ENCODE measurements at regions not wholly inside any gene's neighbourhood (a gene's known extent, or its start where the extent isn't known, plus 50 kb on each side); places are given as distances from the start of the nearest gene placed in this dataset.

DNA sequence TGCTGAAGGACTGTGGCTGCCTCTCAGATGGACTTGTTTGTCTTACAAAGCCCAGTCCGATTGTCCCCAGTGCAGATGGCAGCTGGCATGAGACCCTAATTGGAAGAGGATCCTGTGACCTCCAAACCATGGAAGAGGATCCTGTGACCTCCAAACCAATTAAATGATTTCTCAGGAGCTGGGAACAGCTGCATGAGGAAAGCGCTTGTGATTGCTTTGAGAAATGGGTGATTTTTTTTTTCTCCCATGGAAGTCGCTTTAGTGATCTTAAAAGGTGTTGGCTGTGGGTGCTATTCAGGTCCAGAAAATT, 68.4 kb upstream of the LARS2 start:
- no peaks in the 10 kb centered on the region for H3K9me3 Mint-ChIP-seq
- no peaks in the 10 kb centered on the region for H3K36me3 Mint-ChIP-seq
- no peak overlapping the region for H3K27ac Mint-ChIP-seq
- DNase-seq (ENCODE audit: low spot score in 2 of 2) (no peak), ATAC-seq (no peak)
- H3K4me3 Mint-ChIP-seq = no peak overlapping the region
- H3K4me1 Mint-ChIP-seq = no peaks in the 10 kb centered on the region

DNA sequence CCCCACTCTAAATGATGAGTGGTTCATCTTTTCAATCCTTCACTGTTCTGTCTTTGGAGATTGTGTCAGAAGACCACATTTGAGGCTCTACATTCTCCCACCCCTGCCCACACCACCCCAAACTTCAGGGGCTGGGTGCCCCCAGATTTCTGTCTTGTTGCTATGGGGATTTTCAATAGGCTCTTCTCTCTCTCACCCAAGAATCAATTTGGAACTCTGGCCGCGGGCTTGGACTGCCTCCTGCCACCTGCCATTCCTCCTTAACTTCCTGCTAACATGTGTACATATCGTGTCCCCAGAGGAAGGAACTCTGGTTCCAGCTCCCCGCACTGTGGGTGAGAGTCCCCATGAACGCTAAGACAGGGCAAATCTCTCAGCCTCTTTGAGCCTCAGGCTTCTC, 67.4 kb upstream of the LARS2 start:
- H3K4me3 Mint-ChIP-seq = no peak overlapping the region
- no peak for ATAC-seq
- no peaks in the 10 kb centered on the region for H3K9me3 Mint-ChIP-seq
- DNase-seq (ENCODE audit: low spot score in 2 of 2) = no peak
- no peaks in the 10 kb centered on the region for H3K4me1 Mint-ChIP-seq
- no peak overlapping the region for H3K27ac Mint-ChIP-seq
- no peaks in the 10 kb centered on the region for H3K36me3 Mint-ChIP-seq

DNA sequence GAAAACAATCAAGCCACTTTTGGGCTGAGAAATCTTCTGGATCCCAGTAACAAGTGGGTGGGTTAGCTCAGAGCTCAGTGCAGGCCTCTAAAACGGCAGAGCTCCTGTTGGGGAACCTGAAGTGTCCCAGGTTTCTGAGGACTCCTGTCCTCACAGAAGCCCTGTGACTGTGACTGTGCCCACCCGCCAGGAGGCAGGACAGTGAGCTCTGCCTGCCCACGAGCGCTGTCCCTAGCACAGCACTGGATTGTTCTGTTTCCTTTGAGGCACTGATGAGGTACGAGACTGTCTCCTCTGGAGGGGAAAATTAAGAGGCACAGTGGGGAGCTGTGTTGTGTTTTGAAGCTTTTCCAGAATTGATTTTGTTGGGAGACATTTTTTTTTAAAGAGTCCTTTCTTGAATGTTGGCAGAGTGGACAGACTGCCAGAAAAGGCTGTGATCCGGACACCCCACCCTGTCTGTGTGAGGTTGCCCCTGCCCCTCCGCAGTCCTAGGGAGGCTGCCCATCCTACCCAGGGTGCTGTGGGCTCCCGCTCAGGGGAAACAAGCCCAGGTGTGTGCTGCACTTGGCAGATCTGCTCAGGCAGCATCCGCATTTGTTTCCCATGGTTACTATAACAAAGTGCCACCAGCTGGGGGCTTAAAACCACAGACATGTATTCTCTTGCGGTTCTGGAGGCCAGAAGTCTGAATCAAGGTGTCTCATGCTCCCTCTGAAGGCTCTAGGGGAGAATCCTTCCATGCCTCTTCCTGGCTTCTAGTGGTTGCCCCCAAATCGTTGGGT, 66.6 kb upstream of the LARS2 start:
- DNase-seq (ENCODE audit: low spot score in 2 of 2) = no peak
- Mint-ChIP-seq H3K9me3 (no peaks in the 10 kb centered on the region), H3K4me1 (no peaks in the 10 kb centered on the region), H3K27ac (no peak overlapping the region), H3K36me3 (no peaks in the 10 kb centered on the region), H3K4me3 (no peak overlapping the region)
- ATAC-seq = no peak

DNA sequence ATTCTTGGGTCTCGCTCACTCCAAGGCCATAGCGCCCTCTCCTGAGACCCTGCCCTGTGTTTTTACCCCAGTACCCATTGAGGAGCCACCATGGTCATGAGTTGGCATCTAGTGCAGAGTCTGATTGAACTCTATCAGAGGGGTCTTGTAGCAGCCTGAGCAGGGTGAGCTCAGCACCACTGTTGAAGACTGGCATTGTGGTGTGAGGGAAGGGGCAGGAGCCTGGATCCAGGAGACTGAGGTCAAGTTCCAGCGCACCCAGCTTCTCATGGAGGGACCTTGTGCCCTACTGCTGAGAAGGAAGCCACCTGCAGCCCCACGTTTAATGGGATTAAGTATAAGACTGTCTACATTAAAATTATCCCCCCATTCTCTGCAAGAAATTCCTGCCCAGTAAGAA, 65.8 kb upstream of the LARS2 start:
- ATAC-seq (no peak), DNase-seq (ENCODE audit: low spot score in 2 of 2) (no peak)
- no peaks in the 10 kb centered on the region for H3K36me3 Mint-ChIP-seq
- no peak overlapping the region for H3K27ac Mint-ChIP-seq
- H3K4me3 Mint-ChIP-seq = no peak overlapping the region
- H3K9me3 Mint-ChIP-seq = no peaks in the 10 kb centered on the region
- H3K4me1 Mint-ChIP-seq = no peaks in the 10 kb centered on the region

DNA sequence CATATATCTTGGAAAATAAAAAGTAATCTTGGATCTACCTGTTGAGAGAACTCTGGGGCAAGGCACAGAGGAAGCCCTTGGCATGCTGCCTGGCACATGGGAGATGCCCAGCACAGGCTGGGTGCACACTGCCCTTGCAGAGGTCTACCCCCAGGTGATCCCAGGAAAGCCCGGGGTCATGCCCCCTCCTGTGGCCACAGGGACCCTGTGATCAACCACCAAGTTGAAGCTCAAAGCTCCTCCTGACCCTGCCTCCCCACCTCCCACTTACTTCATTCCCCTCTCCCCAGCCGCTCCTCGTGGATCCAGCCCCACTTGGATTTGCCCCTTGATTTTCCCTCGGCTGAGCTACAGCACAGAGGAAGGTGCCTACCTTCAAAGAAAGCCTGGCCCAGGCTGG, 62.7 kb upstream of the LARS2 start:
- no peaks in the 10 kb centered on the region for H3K36me3 Mint-ChIP-seq
- no peak for DNase-seq (ENCODE audit: low spot score in 2 of 2)
- no peak overlapping the region for H3K27ac Mint-ChIP-seq
- ATAC-seq = no peak
- H3K4me3 Mint-ChIP-seq = no peak overlapping the region
- H3K9me3 Mint-ChIP-seq = no peaks in the 10 kb centered on the region
- H3K4me1 Mint-ChIP-seq = peaks cover 9% of the 10 kb centered on the region

DNA sequence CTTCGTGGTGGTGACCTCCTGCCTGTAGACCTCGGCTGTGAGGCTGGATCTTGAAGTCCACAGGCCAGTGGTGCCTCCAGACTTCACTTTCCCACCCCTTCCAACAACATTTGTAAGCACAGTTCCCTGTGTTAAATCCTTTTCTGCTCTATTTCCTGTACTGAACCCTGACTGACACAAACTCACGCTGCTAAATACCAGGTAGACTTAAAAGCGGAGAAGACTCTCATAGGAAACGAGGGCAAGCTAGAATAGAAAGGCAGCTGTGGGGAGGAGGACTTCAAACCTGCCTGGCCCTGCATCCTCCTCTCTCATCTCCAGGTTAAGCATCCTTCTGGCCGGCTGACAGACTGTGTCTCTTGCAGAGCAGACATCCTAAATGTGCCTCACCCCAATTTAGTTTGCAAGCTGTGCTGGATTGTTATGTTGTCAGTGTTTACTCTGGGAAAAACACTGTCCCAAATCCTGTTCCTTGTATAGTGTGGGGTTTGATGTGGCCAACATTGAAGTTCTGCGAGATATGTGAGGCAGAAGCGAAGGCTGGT, 58.5 kb upstream of the LARS2 start:
- H3K36me3 Mint-ChIP-seq = no peaks in the 10 kb centered on the region

DNA sequence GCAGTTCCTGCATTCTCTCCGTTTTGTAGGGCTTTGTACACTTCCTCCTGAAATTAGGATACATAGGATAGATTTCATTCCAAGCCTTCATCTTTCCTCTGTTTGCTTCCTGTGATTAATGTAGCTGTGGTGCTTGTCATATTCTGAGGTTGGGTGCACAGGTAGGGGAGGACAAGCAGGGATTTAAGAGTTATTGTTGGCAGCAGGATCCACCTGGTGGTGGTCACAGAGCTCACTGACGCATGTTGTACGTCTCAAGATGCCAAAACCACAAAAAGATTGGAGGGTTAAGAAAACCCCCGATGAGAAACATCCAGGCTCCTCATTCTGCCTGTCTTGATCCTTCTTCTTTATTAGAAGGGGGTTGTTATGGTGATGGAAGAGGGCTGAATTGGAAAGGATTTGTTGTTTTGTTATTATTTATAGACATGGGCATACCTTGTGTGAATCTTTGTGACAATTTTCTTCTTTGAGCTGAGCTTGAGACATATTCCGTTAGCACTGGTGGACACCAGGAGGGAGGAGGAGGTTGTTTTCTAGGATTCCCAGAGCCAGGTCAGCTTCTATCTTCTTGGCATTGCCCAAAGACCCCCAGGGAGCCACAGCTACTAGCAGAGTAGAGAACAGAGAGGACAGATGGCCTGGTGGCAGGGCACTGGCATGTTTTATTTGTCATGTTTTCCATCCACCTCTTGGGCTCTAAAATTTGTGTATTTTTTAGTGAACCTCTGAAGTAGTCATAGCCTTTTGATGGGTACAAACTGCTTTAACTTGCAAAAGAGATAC, 57.7 kb upstream of the LARS2 start:
- H3K27ac Mint-ChIP-seq = no peak overlapping the region
- no peak for ATAC-seq
- no peaks in the 10 kb centered on the region for H3K36me3 Mint-ChIP-seq
- H3K9me3 Mint-ChIP-seq = no peaks in the 10 kb centered on the region
- no peak for DNase-seq (ENCODE audit: low spot score in 2 of 2)
- peaks cover 9% of the 10 kb centered on the region for H3K4me1 Mint-ChIP-seq
- H3K4me3 Mint-ChIP-seq = no peak overlapping the region

More for the DNA sequence above, 58.5 kb upstream of the LARS2 start:
- Mint-ChIP-seq H3K4me1 (peaks cover 9% of the 10 kb centered on the region), H3K27ac (no peak overlapping the region), H3K9me3 (no peaks in the 10 kb centered on the region), H3K4me3 (no peak overlapping the region)
- DNase-seq (ENCODE audit: low spot score in 2 of 2) = no peak
- ATAC-seq = peak; percentile 16

DNA sequence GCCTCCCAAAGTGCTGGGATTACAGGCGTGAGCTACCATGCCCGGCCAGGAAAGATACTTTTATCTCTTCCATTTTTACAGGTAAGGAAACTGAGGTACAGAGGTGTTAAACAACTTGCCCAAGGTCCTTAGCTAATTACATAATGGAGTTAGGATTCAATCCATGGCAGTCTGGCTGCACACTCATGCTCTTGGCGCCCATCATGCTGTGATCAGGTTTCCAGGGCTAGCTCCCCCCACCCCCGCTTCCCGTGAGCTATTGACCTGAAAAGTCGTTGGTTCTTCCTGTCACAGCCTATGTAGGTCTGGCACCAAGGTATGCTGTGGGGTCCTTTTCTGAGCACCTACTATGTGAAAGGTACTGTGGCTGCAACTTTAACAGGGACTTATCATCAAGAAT, 55.9 kb upstream of the LARS2 start:
- Mint-ChIP-seq H3K9me3 (no peaks in the 10 kb centered on the region), H3K4me3 (no peak overlapping the region), H3K4me1 (peaks cover 9% of the 10 kb centered on the region), H3K27ac (no peak overlapping the region), H3K36me3 (no peaks in the 10 kb centered on the region)
- ATAC-seq = no peak
- no peak for DNase-seq (ENCODE audit: low spot score in 2 of 2)

DNA sequence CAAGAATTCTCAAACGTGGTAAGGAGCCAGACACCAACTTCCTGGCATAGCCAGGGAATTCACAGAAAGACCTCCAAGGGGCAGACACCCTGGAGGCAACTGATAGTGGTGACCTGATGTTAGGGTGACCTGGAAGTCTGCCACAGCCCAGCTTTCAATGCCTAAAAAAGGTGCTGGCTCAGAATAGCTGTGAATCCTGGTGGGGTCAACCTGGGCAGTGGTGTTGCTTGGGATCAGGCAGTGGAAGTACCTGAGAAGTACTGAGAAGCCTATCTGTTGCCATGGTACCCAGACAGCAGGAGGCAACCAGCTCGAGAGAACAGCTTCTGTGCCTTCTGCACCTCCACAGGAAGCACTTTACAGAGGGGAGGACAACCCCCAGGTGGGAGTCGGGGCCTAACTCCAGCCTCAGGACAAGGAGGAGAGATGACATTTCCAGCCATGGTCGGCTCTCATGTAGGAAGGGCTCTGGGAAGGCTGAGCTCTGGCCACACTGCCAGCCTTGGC, 55.4 kb upstream of the LARS2 start:
- Mint-ChIP-seq H3K4me3 (no peak overlapping the region), H3K9me3 (no peaks in the 10 kb centered on the region), H3K27ac (no peak overlapping the region), H3K36me3 (no peaks in the 10 kb centered on the region), H3K4me1 (peaks cover 9% of the 10 kb centered on the region)
- ATAC-seq = no peak
- no peak for DNase-seq (ENCODE audit: low spot score in 2 of 2)

DNA sequence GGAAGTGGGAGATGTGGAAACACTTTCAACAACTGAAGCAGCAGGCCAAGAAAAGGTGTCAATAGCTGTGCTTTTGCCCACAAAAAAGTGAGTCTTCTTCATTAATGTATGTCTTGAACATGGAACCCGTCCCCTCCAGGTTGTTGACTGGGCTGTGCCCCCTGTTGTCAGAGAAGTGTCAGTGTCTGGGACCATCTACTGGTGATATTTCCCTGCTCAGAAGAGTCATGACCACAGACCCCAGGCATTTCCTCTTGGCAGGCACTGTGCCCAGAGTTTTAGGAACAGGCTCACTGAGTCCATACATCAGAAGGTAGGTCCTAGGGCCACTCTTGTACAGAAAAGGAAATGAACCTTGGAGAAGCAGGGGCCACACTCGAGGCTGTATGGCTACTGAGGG, 54.8 kb upstream of the LARS2 start:
- Mint-ChIP-seq H3K36me3 (peaks cover 2% of the 10 kb centered on the region), H3K9me3 (no peaks in the 10 kb centered on the region), H3K27ac (no peak overlapping the region), H3K4me3 (no peak overlapping the region), H3K4me1 (peaks cover 9% of the 10 kb centered on the region)
- DNase-seq (ENCODE audit: low spot score in 2 of 2) (no peak), ATAC-seq (no peak)

DNA sequence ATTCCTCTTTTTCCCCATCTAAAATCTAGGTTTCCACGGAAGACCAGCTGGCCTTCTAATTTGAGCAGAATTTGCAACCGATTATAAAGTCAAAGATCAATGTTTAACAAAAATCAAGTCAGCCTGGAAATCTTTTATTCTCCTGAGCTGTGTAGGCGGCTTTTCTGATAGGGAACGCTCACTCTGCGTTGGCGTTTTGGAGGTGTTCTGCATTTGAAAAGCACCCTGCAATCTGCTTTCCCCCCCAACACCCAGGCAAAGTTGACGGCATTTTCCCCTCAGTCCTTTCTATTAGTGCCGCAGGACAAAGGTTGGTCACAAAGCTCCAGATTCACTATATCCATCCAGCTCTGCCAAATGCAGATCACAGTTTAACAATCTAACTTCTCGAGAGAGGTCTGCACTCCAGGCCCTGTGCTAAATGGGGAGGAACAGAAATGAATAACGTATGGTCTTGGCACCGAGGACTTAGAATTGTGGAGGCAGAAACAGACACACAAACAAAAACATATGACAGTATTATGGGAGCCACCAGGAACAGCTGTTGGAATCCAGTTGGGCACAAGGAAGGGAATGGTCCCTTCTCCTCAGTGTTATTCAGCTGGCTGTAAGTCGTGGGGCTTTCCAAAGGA, 50.4 kb upstream of the LARS2 start:
- Mint-ChIP-seq H3K36me3 (peaks cover 6% of the 10 kb centered on the region), H3K9me3 (no peaks in the 10 kb centered on the region), H3K4me3 (no peak overlapping the region), H3K4me1 (no peaks in the 10 kb centered on the region), H3K27ac (no peak overlapping the region)
- no peak for ATAC-seq
- DNase-seq (ENCODE audit: low spot score in 2 of 2) = no peak

All from stimulated activated effector memory CD8-positive, alpha-beta T cell treated with anti-CD3 and anti-CD28 coated beads, Interleukin-12 subunit alpha, Interleukin-12 subunit beta, amount 100 ng/mL, for 72 hours (primary cell).